ENCODE measurements at regions not wholly inside any gene's neighbourhood (a gene's known extent, or its start where the extent isn't known, plus 50 kb on each side); places are given as distances from the start of the nearest gene placed in this dataset.

DNA sequence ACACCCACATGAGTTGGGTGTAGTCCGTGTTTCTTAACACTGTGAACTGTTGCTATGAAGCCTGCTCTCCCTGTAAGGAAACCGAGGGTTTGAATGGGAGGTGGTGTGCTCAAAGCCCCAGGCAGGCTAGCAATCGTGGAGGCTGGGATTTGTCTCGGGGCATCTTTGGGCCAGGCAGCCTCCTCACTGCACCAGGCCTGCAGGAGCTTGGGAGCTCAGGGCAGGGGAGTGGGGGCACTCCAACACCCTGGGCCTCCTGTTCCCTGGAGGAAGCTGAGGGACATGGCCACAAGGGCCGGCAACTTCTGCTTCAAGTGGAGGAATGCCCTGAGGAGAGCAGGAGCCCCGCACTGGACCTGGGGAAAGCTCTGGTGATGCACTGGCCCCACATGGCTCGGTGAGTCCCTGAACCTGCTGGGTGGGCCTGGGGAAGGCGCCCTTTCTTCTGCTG lies 164.7 kb upstream of the B3GAT1 start:
- Histone ChIP-seq H4K20me1 (ENCODE audit: control insufficient read depth, insufficient read depth, insufficient read length) (no peaks in the 10 kb centered on the region), H4K5ac (ENCODE audit: insufficient read length, low read depth, low read length) (no peak overlapping the region), H3K56ac (ENCODE audit: insufficient read length, low read depth, low read length) (no peak overlapping the region), H3K27me3 (ENCODE audit: insufficient read depth, low read length) (no peaks in the 10 kb centered on the region), H3K79me2 (ENCODE audit: insufficient read depth, low read length) (no peaks in the 10 kb centered on the region), H3K9me3 (ENCODE audit: control insufficient read depth, low read depth, low read length) (no peaks in the 10 kb centered on the region), H3K79me1 (ENCODE audit: insufficient read depth, low read depth, low read length, poor library complexity, severe bottlenecking) (no peaks in the 10 kb centered on the region), H4K8ac (replicated peaks; ENCODE audit: insufficient read length, low read depth, low read length) (no peak overlapping the region), H3T11ph (ENCODE audit: low read length) (no peak overlapping the region), H2BK20ac (ENCODE audit: low read depth, low read length, poor library complexity, severe bottlenecking) (no peak overlapping the region), H2AFZ (ENCODE audit: low read length) (no peak overlapping the region), H3K4me2 (ENCODE audit: insufficient read depth, insufficient read length, low read length) (no peak overlapping the region), H2BK12ac (ENCODE audit: insufficient read length, low read depth, low read length) (no peak overlapping the region), H2BK5ac (ENCODE audit: insufficient read length, low read length) (no peak overlapping the region), H3K23ac (ENCODE audit: insufficient read length, low read depth, low read length) (no peak overlapping the region), H4K91ac (ENCODE audit: insufficient read length, low read depth, low read length) (no peak overlapping the region), H3K23me2 (ENCODE audit: insufficient read length, low read depth, low read length, poor library complexity, severe bottlenecking) (no peaks in the 10 kb centered on the region), H2BK15ac (ENCODE audit: low read depth, low read length) (no peak overlapping the region), H2BK120ac (ENCODE audit: low read depth, low read length, poor library complexity, severe bottlenecking) (no peak overlapping the region), H2AK5ac (ENCODE audit: insufficient read length, low read length) (no peak overlapping the region), H3K4me1 (ENCODE audit: insufficient read depth, low read length) (no peaks in the 10 kb centered on the region), H3K18ac (ENCODE audit: insufficient read length, low read depth, low read length) (no peak overlapping the region), H3K27ac (ENCODE audit: insufficient read length, low read depth, low read length) (no peak overlapping the region), H3K4ac (ENCODE audit: low read depth, low read length) (no peak overlapping the region), H3K14ac (ENCODE audit: insufficient read depth, low read length) (no peak overlapping the region), H3K9ac (ENCODE audit: extremely low read depth, insufficient read length, low read length) (no peak overlapping the region)
- Mint-ChIP-seq H3K9me3 (no peaks in the 10 kb centered on the region; a peak in 1 of 5 replicates), H3K4me1 (peaks cover 14 to 49% of the 10 kb centered on the region in 2 experiments), H3K36me3 (ENCODE audit: insufficient read depth in 1 of 3, low read depth in 3 of 3) (no peaks in the 10 kb centered on the region), H3K27me3 (ENCODE audit: low read depth) (peaks cover 2% of the 10 kb centered on the region), H3K4me3 (no peak overlapping the region), H3K27ac (no peak overlapping the region)
- no CpG with 5 or more reads among the region's 8 CpGs for WGBS (ENCODE audit: extremely low coverage, insufficient read length, low lambda C conversion rate)
- TF ChIP-seq, protein P1, sequence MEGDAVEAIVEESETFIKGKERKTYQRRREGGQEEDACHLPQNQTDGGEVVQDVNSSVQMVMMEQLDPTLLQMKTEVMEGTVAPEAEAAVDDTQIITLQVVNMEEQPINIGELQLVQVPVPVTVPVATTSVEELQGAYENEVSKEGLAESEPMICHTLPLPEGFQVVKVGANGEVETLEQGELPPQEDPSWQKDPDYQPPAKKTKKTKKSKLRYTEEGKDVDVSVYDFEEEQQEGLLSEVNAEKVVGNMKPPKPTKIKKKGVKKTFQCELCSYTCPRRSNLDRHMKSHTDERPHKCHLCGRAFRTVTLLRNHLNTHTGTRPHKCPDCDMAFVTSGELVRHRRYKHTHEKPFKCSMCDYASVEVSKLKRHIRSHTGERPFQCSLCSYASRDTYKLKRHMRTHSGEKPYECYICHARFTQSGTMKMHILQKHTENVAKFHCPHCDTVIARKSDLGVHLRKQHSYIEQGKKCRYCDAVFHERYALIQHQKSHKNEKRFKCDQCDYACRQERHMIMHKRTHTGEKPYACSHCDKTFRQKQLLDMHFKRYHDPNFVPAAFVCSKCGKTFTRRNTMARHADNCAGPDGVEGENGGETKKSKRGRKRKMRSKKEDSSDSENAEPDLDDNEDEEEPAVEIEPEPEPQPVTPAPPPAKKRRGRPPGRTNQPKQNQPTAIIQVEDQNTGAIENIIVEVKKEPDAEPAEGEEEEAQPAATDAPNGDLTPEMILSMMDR (conservative IDR thresholded peaks at IDR 0.05), result no peak
- DNase-seq, result no peak
